SJCRH30 (cell line): ENCODE measurements at regions not wholly inside any gene's neighbourhood (a gene's known extent, or its start where the extent isn't known, plus 50 kb on each side); places are given as distances from the start of the nearest gene placed in this dataset.

Source experiments
- DNase-seq, 2 experiments: peaks; one replicate each; pipeline ENCODE4 v3.0.0-alpha.2; 2015 to 2020
- H3K27ac ChIP-seq: fragments of 250-450 bp; sonication (Bioruptor Pico); 2 replicates; pipeline ENCODE4 v1.5.1; 2020; ENCODE audit warnings: mild to moderate bottlenecking, moderate library complexity
- H3K27me3 ChIP-seq: fragments of 250-450 bp; sonication (Bioruptor Pico); 2 replicates; pipeline ENCODE4 v1.5.1; 2020; ENCODE audit warnings: mild to moderate bottlenecking, moderate library complexity
- H3K36me3 ChIP-seq: fragments of 250-450 bp; sonication (Bioruptor Pico); 2 replicates; pipeline ENCODE4 v1.5.1; 2020; ENCODE audit warnings: mild to moderate bottlenecking, moderate library complexity
- H3K4me1 ChIP-seq: fragments of 250-450 bp; sonication (Bioruptor Pico); 2 replicates; pipeline ENCODE4 v1.5.1; 2020; ENCODE audit warnings: mild to moderate bottlenecking, moderate library complexity
- H3K4me3 ChIP-seq: fragments of 250-450 bp; sonication (Bioruptor Pico); 2 replicates; pipeline ENCODE4 v1.5.1; 2020; ENCODE audit warnings: mild to moderate bottlenecking, moderate library complexity
- H3K9me3 ChIP-seq: fragments of 250-450 bp; sonication (Bioruptor Pico); replicated peaks from 2 replicates; pipeline ENCODE4 v1.5.1; 2020; ENCODE audit warnings: mild to moderate bottlenecking, moderate library complexity

- H3K4me1 ChIP-seq, result no peaks in the 10 kb centered on the region
- H3K4me3 ChIP-seq, result no peak overlapping the region
- no peak for DNase-seq
- no peaks in the 10 kb centered on the region for H3K27me3 ChIP-seq
- H3K9me3 ChIP-seq, result no peaks in the 10 kb centered on the region
- H3K27ac ChIP-seq, result no peak overlapping the region
- H3K36me3 ChIP-seq, result no peaks in the 10 kb centered on the region
Measured at GRCh38 chr5:30063503-30063902, 1130.0 kb upstream of the CDH6 start.

GRCh38 chr5:30051976-30052375 is 1141.5 kb upstream of the CDH6 start:
- Histone ChIP-seq H3K27ac (no peak overlapping the region), H3K4me1 (no peaks in the 10 kb centered on the region), H3K27me3 (no peaks in the 10 kb centered on the region), H3K36me3 (no peaks in the 10 kb centered on the region), H3K9me3 (no peaks in the 10 kb centered on the region), H3K4me3 (no peak overlapping the region)
- no peak for DNase-seq

GRCh38 chr5:30050056-30050815 is 1143.2 kb upstream of the CDH6 start:
- Histone ChIP-seq H3K9me3 (no peaks in the 10 kb centered on the region), H3K4me1 (no peaks in the 10 kb centered on the region), H3K36me3 (no peaks in the 10 kb centered on the region), H3K27ac (no peak overlapping the region), H3K4me3 (no peak overlapping the region), H3K27me3 (no peaks in the 10 kb centered on the region)
- no peak for DNase-seq

- Histone ChIP-seq H3K27me3 (no peaks in the 10 kb centered on the region), H3K9me3 (no peaks in the 10 kb centered on the region), H3K36me3 (no peaks in the 10 kb centered on the region), H3K27ac (no peak overlapping the region), H3K4me3 (no peak overlapping the region), H3K4me1 (no peaks in the 10 kb centered on the region)
- no peak for DNase-seq
Measured at GRCh38 chr5:30042677-30043076, 1150.8 kb upstream of the CDH6 start.

- H3K4me1 ChIP-seq, result no peaks in the 10 kb centered on the region
- DNase-seq, result no peak
- H3K27ac ChIP-seq, result no peak overlapping the region
- H3K4me3 ChIP-seq, result no peak overlapping the region
- H3K9me3 ChIP-seq, result no peaks in the 10 kb centered on the region
- no peaks in the 10 kb centered on the region for H3K27me3 ChIP-seq
- no peaks in the 10 kb centered on the region for H3K36me3 ChIP-seq
Measured at GRCh38 chr5:30041831-30042385, 1151.6 kb upstream of the CDH6 start.

GRCh38 chr5:30041291-30041690 is 1152.2 kb upstream of the CDH6 start:
- Histone ChIP-seq H3K4me3 (no peak overlapping the region), H3K27ac (no peak overlapping the region), H3K4me1 (no peaks in the 10 kb centered on the region), H3K9me3 (no peaks in the 10 kb centered on the region), H3K36me3 (no peaks in the 10 kb centered on the region), H3K27me3 (no peaks in the 10 kb centered on the region)
- no peak for DNase-seq

- no peaks in the 10 kb centered on the region for H3K36me3 ChIP-seq
- H3K4me3 ChIP-seq, result no peak overlapping the region
Measured at GRCh38 chr5:30040488-30041118, 1152.9 kb upstream of the CDH6 start.

GRCh38 chr5:30039379-30039778 is 1154.1 kb upstream of the CDH6 start:
- DNase-seq, result no peak
- H3K4me1 ChIP-seq, result no peaks in the 10 kb centered on the region
- H3K27me3 ChIP-seq, result no peaks in the 10 kb centered on the region
- no peaks in the 10 kb centered on the region for H3K36me3 ChIP-seq
- H3K9me3 ChIP-seq, result no peaks in the 10 kb centered on the region
- no peak overlapping the region for H3K4me3 ChIP-seq
- no peak overlapping the region for H3K27ac ChIP-seq

More at GRCh38 chr5:30040488-30041118, 1152.9 kb upstream of the CDH6 start:
- Histone ChIP-seq H3K9me3 (no peaks in the 10 kb centered on the region), H3K27ac (no peak overlapping the region), H3K27me3 (no peaks in the 10 kb centered on the region), H3K4me1 (no peaks in the 10 kb centered on the region)
- DNase-seq, result peak; percentile 15 to 69

- H3K4me3 ChIP-seq, result no peak overlapping the region
- no peaks in the 10 kb centered on the region for H3K4me1 ChIP-seq
- H3K27ac ChIP-seq, result no peak overlapping the region
- no peak for DNase-seq
- no peaks in the 10 kb centered on the region for H3K9me3 ChIP-seq
- H3K27me3 ChIP-seq, result no peaks in the 10 kb centered on the region
- no peaks in the 10 kb centered on the region for H3K36me3 ChIP-seq
Measured at GRCh38 chr5:30034870-30035269, 1158.6 kb upstream of the CDH6 start.

GRCh38 chr5:30030101-30030500 is 1163.4 kb upstream of the CDH6 start:
- H3K27ac ChIP-seq, result no peak overlapping the region
- H3K4me3 ChIP-seq, result no peak overlapping the region
- no peak for DNase-seq
- H3K36me3 ChIP-seq, result no peaks in the 10 kb centered on the region
- H3K27me3 ChIP-seq, result no peaks in the 10 kb centered on the region
- no peaks in the 10 kb centered on the region for H3K4me1 ChIP-seq
- H3K9me3 ChIP-seq, result no peaks in the 10 kb centered on the region

- Histone ChIP-seq H3K4me1 (no peaks in the 10 kb centered on the region), H3K36me3 (no peaks in the 10 kb centered on the region), H3K27ac (no peak overlapping the region), H3K4me3 (no peak overlapping the region), H3K27me3 (no peaks in the 10 kb centered on the region), H3K9me3 (no peaks in the 10 kb centered on the region)
- no peak for DNase-seq
Measured at GRCh38 chr5:30001826-30002225, 1191.7 kb upstream of the CDH6 start.

GRCh38 chr5:30000231-30000630 is 1193.3 kb upstream of the CDH6 start:
- H3K4me3 ChIP-seq, result no peak overlapping the region
- H3K27ac ChIP-seq, result no peak overlapping the region
- H3K36me3 ChIP-seq, result no peaks in the 10 kb centered on the region
- H3K9me3 ChIP-seq, result no peaks in the 10 kb centered on the region
- DNase-seq, result no peak
- H3K27me3 ChIP-seq, result no peaks in the 10 kb centered on the region
- H3K4me1 ChIP-seq, result no peaks in the 10 kb centered on the region

GRCh38 chr5:29995154-29995553 is 1198.3 kb upstream of the CDH6 start:
- H3K4me3 ChIP-seq, result no peak overlapping the region
- no peak overlapping the region for H3K27ac ChIP-seq
- H3K36me3 ChIP-seq, result no peaks in the 10 kb centered on the region
- H3K9me3 ChIP-seq, result no peaks in the 10 kb centered on the region
- H3K27me3 ChIP-seq, result no peaks in the 10 kb centered on the region
- no peak for DNase-seq
- no peaks in the 10 kb centered on the region for H3K4me1 ChIP-seq

- no peaks in the 10 kb centered on the region for H3K27me3 ChIP-seq
- no peak overlapping the region for H3K4me3 ChIP-seq
- no peak overlapping the region for H3K27ac ChIP-seq
- H3K9me3 ChIP-seq, result no peaks in the 10 kb centered on the region
- no peaks in the 10 kb centered on the region for H3K4me1 ChIP-seq
- H3K36me3 ChIP-seq, result no peaks in the 10 kb centered on the region
- DNase-seq, result no peak
Measured at GRCh38 chr5:29994519-29994918, 1199.0 kb upstream of the CDH6 start.

- no peak for DNase-seq
- no peaks in the 10 kb centered on the region for H3K4me1 ChIP-seq
- H3K27me3 ChIP-seq, result no peaks in the 10 kb centered on the region
- H3K9me3 ChIP-seq, result no peaks in the 10 kb centered on the region
- H3K27ac ChIP-seq, result no peak overlapping the region
- no peak overlapping the region for H3K4me3 ChIP-seq
- H3K36me3 ChIP-seq, result no peaks in the 10 kb centered on the region
Measured at GRCh38 chr5:29993286-29993685, 1200.2 kb upstream of the CDH6 start.

- no peak overlapping the region for H3K27ac ChIP-seq
Measured at GRCh38 chr5:29992248-29992647, 1201.2 kb upstream of the CDH6 start.

More at GRCh38 chr5:29992248-29992647, 1201.2 kb upstream of the CDH6 start:
- no peaks in the 10 kb centered on the region for H3K36me3 ChIP-seq
- no peaks in the 10 kb centered on the region for H3K4me1 ChIP-seq
- no peaks in the 10 kb centered on the region for H3K9me3 ChIP-seq
- DNase-seq, result no peak
- H3K4me3 ChIP-seq, result no peak overlapping the region
- H3K27me3 ChIP-seq, result no peaks in the 10 kb centered on the region
